CD14-positive monocyte (primary cell): ENCODE measurements at regions not wholly inside any gene's neighbourhood (a gene's known extent, or its start where the extent isn't known, plus 50 kb on each side); places are given as distances from the start of the nearest gene placed in this dataset.

Experiments used
- DNase-seq, 3 donors: peaks; one replicate each; pipeline ENCODE4 v3.0.0-alpha.2; 2011 to 2022
- H2AFZ ChIP-seq: 2 replicates; pipeline ENCODE4 v1.6.0; 2012; ENCODE audit warnings: mild to moderate bottlenecking, low read depth, low read length, inconsistent platforms; ENCODE audit not compliant: insufficient read depth, poor library complexity, severe bottlenecking
- H3K27ac ChIP-seq, 2 donors: 1 replicate in 1 of 2; 2 replicates in 1 of 2; pipeline ENCODE4 v1.5.1; 2012 to 2013; ENCODE audit warnings: low read length in 2 of 2, control low read depth in 1 of 2, inconsistent platforms in 1 of 2, low read depth in 1 of 2, mild to moderate bottlenecking in 1 of 2
- H3K27me3 ChIP-seq, 2 donors: one replicate each; pipeline versions ENCODE4 v1.6.0 to v1.6.1; 2011 to 2013; ENCODE audit warnings: low read length in 2 of 2; ENCODE audit not compliant: control insufficient read depth in 2 of 2, insufficient read depth in 2 of 2
- H3K36me3 ChIP-seq, 2 donors: replicated peaks in 1 of 2; 1 replicate in 1 of 2; 2 replicates in 1 of 2; pipeline versions ENCODE4 v1.5.1 to v1.6.1; 2012 to 2013; ENCODE audit warnings: low read length in 2 of 2, control low read depth in 1 of 2, inconsistent platforms in 1 of 2, mild to moderate bottlenecking in 1 of 2; ENCODE audit not compliant: insufficient read depth in 2 of 2, control insufficient read depth in 1 of 2
- H3K4me1 ChIP-seq, 2 donors: 1 replicate in 1 of 2; 2 replicates in 1 of 2; pipeline versions ENCODE4 v1.5.1 to v1.6.1; 2012 to 2013; ENCODE audit warnings: low read length in 2 of 2, control low read depth in 1 of 2, inconsistent platforms in 1 of 2, mild to moderate bottlenecking in 1 of 2, moderate library complexity in 1 of 2; ENCODE audit not compliant: insufficient read depth in 2 of 2, control insufficient read depth in 1 of 2
- H3K4me2 ChIP-seq: replicated peaks from 2 replicates; pipeline ENCODE3; 2012; ENCODE audit warnings: low read length, moderate library complexity, mild to moderate bottlenecking; ENCODE audit not compliant: poor library complexity, severe bottlenecking; ENCODE audit errors: extremely low read depth
- H3K4me3 ChIP-seq, 3 experiments: fragments of 200-600 bp in 1 of 3; sonication (generic) in 1 of 3; replicated peaks in 1 of 3; 1 replicate in 2 of 3; 2 replicates in 1 of 3; pipeline ENCODE4 v1.5.1; 2011 to 2013; ENCODE audit warnings: low read length in 3 of 3, mild to moderate bottlenecking in 3 of 3, control low read depth in 2 of 3, low read depth in 2 of 3, inconsistent platforms in 1 of 3, moderate library complexity in 1 of 3
- H3K79me2 ChIP-seq: 2 replicates; pipeline ENCODE4 v1.6.0; 2012; ENCODE audit warnings: mild to moderate bottlenecking, control low read depth, inconsistent platforms, low read length, moderate library complexity; ENCODE audit not compliant: insufficient read depth
- H3K9ac ChIP-seq: 2 replicates; pipeline ENCODE4 v1.6.0; 2017; ENCODE audit warnings: low read length, mild to moderate bottlenecking; ENCODE audit not compliant: insufficient read depth, poor library complexity, severe bottlenecking
- H3K9me3 ChIP-seq, 2 donors: replicated peaks in 1 of 2; 1 replicate in 1 of 2; 2 replicates in 1 of 2; pipeline versions ENCODE4 v1.5.1 to v1.6.1; 2012 to 2013; ENCODE audit warnings: low read length in 2 of 2, control low read depth in 1 of 2; ENCODE audit not compliant: control insufficient read depth in 1 of 2, insufficient read depth in 1 of 2
- H4K20me1 ChIP-seq: 2 replicates; pipeline ENCODE4 v1.6.0; 2012; ENCODE audit warnings: mild to moderate bottlenecking, low read length, control low read depth, moderate library complexity; ENCODE audit not compliant: insufficient read depth
- H3K27ac Mint-ChIP-seq, 7 donors: one replicate each; pipeline ENCODE4 v1.8.0; 2020; ENCODE audit warnings: mild to moderate bottlenecking in 7 of 7, mixed read lengths in 7 of 7, moderate library complexity in 6 of 7, inconsistent platforms in 2 of 7
- H3K27me3 Mint-ChIP-seq, 3 donors: one replicate each; pipeline ENCODE4 v1.8.0; 2021 to 2022; ENCODE audit warnings: low read depth in 3 of 3, mild to moderate bottlenecking in 3 of 3, mixed read lengths in 3 of 3, moderate library complexity in 3 of 3, inconsistent platforms in 1 of 3
- H3K36me3 Mint-ChIP-seq, 2 donors: one replicate each; pipeline ENCODE4 v1.8.0; 2020; ENCODE audit warnings: mixed read lengths in 2 of 2, inconsistent platforms in 1 of 2, mild to moderate bottlenecking in 1 of 2
- H3K4me1 Mint-ChIP-seq: one replicate; pipeline ENCODE4 v1.8.0; 2020; ENCODE audit warnings: mild to moderate bottlenecking, mixed read lengths
- H3K4me3 Mint-ChIP-seq, 2 donors: one replicate each; pipeline ENCODE4 v1.8.0; 2020; ENCODE audit warnings: mild to moderate bottlenecking in 2 of 2, mixed read lengths in 2 of 2, moderate library complexity in 1 of 2
- H3K9me3 Mint-ChIP-seq, 7 donors: one replicate each; pipeline ENCODE4 v1.8.0; 2020 to 2022; ENCODE audit warnings: mixed read lengths in 7 of 7, mild to moderate bottlenecking in 6 of 7, moderate library complexity in 6 of 7, inconsistent platforms in 2 of 7
- CTCF ChIP-seq: fragments of 200-600 bp; IDR thresholded peaks from one replicate; pipeline ENCODE4 v1.8.0; 2022; ENCODE audit warnings: antibody characterized with exemption, mild to moderate bottlenecking
- WGBS: methylation state at CpG from one replicate; pipeline ENCODE4 v1.1.5; 2013; ENCODE audit warnings: missing lambda C conversion rate; ENCODE audit not compliant: insufficient coverage; 5-methylcytosine and 5-hydroxymethylcytosine counted together
- intact Hi-C, 2 donors: fragments of 100-400 bp; cut with micrococcal nuclease; formaldehyde crosslinking; loops; one replicate each; pipeline versions ENCODE4 v1.15.0 to v1.15.1; 2023

DNA sequence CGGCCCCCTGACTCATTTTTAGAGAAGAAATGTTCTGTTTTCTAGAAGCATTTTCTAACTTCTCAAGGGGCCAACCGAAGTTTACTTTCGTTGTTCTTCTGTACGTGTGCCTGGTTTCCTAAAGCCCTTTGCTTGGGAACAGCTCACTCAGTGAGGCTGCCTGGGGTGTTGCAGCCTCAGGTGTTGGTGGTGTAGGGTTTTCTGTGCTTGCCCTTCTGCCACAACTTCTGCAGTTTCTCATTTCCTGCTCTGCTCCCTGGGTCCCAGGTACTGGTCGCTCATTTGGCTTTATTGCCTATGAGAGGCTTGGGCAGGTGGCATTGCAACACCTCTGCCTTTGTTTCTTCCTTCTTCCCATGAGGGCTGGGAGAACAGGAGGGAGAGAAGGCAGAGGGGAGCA lies 278.3 kb downstream of the SOX4 start:
- no peaks in the 10 kb centered on the region for H4K20me1 ChIP-seq
- Mint-ChIP-seq H3K4me3 (no peak overlapping the region), H3K9me3 (peaks cover 0 to 3% (median 0%) of the 10 kb centered on the region in 7 donors), H3K36me3 (no peaks in the 10 kb centered on the region), H3K4me1 (no peaks in the 10 kb centered on the region), H3K27ac (no peak overlapping the region), H3K27me3 (peaks cover 0 to under 1% (median 0%) of the 10 kb centered on the region in 3 donors)
- no peak overlapping the region for H3K4me2 ChIP-seq
- H3K36me3 ChIP-seq, result no peaks in the 10 kb centered on the region
- H2AFZ ChIP-seq, result no peak overlapping the region
- H3K27me3 ChIP-seq, result no peaks in the 10 kb centered on the region
- H3K4me3 ChIP-seq, result no peak overlapping the region
- no peak overlapping the region for H3K9ac ChIP-seq
- no peaks in the 10 kb centered on the region for H3K79me2 ChIP-seq
- no peak for TF ChIP-seq CTCF
- WGBS, result 81% methylated on average over 4 of the region's 5 CpGs
- no peaks in the 10 kb centered on the region for H3K4me1 ChIP-seq
- no peaks in the 10 kb centered on the region for H3K9me3 ChIP-seq
- intact Hi-C loops, result no loop called here
- H3K27ac ChIP-seq, result no peak overlapping the region
- no peak for DNase-seq

- H3K4me2 ChIP-seq, result no peak overlapping the region
- H3K9me3 Mint-ChIP-seq, result peaks cover 0 to 3% (median 0%) of the 10 kb centered on the region in 7 donors
- H3K79me2 ChIP-seq, result no peaks in the 10 kb centered on the region
- no peaks in the 10 kb centered on the region for H3K27me3 ChIP-seq
- H3K36me3 ChIP-seq, result no peaks in the 10 kb centered on the region
- H3K36me3 Mint-ChIP-seq, result no peaks in the 10 kb centered on the region
- H3K4me3 Mint-ChIP-seq, result no peak overlapping the region
- no peak overlapping the region for H3K4me3 ChIP-seq
- no peaks in the 10 kb centered on the region for H3K9me3 ChIP-seq
- DNase-seq, result no peak
- H3K4me1 Mint-ChIP-seq, result no peaks in the 10 kb centered on the region
- no peak overlapping the region for H3K27ac Mint-ChIP-seq
- no peak overlapping the region for H3K9ac ChIP-seq
- no peak overlapping the region for H2AFZ ChIP-seq
- no peaks in the 10 kb centered on the region for H3K4me1 ChIP-seq
- no peaks in the 10 kb centered on the region for H3K27me3 Mint-ChIP-seq
- H3K27ac ChIP-seq, result no peak overlapping the region
- TF ChIP-seq CTCF, result no peak
- H4K20me1 ChIP-seq, result no peaks in the 10 kb centered on the region
- intact Hi-C loops, result no loop called here
- WGBS, result no CpG with 5 or more reads among the region's 2 CpGs
Measured at GRCh38 chr6:21872749-21873148, 279.2 kb downstream of the SOX4 start.
